ENCODE measurements at regions not wholly inside any gene's neighbourhood (a gene's known extent, or its start where the extent isn't known, plus 50 kb on each side); places are given as distances from the start of the nearest gene placed in this dataset.
"Not testable (repeated sequence)": the region's sequence is repeated elsewhere in the genome, so short reads cannot be mapped to it uniquely, and the experiment has no call there.

DNA sequence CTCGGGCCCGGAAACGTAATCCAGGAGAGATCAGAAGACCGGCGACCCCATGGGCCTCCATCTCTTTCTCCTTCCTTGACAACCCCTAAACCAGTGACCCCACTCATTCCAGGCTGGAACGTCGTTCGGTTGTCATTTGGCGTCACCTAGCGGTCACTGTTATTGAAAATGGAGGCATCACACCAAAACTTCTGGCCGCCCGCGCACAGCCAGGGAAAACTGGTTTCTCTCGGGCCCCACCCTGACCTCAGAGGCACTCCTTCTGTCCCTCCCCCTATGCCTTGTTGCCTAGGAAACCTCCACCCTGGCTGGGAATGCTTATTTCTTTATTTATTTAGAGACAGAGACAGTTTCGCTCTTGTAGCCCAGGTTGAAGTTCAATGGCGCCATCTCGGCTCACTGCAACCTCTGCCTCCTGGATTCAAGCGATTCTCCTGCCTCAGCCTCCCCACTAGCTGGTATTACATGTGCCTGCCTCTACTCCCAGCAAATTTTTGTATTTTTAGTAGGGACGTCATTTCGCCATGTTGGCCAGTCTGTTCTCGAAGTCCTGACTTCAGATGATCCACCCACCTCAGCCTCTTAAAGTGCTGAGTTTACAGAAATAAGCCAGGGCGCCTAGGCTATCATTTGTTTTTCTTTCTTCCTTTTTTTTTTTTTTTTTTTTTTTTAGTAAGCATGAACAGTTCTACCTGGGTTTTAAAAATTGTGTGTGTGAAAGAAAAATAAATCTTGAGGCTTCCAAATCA, 2144.1 kb upstream of the TPTE start:
- H3K4me1 ChIP-seq; intact Hi-C loops (cut with DNase I; ENCODE audit: low total_unique reads); H3K27ac ChIP-seq; DNase-seq; H3K36me3 ChIP-seq; H3K27me3 ChIP-seq; H3K9me3 ChIP-seq; in situ Hi-C loops (cut with MboI; ENCODE audit: low pct_ligation_motif_present in 1 of 4, low pct_unique_long_range_greater_than_20kb in 1 of 4, low sequenced_read_pairs in 3 of 4); H3K4me3 ChIP-seq: not testable (repeated sequence)
- WGBS, 2 donors (ENCODE audit: low coverage in 1 of 2), result no CpG with 5 or more reads among the region's 22 CpGs

DNA sequence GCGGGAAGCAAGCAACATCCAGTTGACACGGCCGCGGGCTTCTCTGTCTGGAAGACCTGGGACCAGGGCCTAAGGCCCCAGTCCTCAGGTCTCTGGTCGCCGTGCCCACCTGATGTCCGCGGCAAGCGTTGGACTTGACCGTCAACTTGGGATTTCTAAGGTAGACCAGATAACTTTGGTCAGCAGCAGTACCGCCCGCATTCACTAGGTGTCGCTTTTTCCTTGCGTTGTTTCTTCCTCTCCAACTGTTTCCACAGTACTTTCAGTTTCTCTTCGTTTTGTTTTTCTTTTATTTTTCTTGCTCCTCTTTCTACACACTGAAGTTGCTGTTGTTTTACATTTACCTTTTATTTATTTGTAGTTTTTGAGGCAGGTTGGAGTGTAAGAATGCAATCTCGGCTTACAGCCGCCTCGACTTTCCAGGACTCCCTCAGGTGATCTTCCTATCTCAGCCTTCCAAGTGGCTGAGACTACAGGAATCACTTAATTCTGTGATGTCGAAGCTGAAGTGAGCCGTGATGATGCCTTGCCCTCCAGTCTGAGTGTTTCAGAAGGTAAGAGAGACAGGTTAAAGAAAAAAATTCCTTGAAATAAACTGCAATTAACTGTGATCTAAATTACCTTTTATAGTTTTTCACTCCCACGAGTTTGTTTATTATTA, 2140.8 kb upstream of the TPTE start:
- H3K9me3 ChIP-seq; intact Hi-C loops (cut with DNase I; ENCODE audit: low total_unique reads); H3K4me1 ChIP-seq; in situ Hi-C loops (cut with MboI; ENCODE audit: low pct_ligation_motif_present in 1 of 4, low pct_unique_long_range_greater_than_20kb in 1 of 4, low sequenced_read_pairs in 3 of 4); H3K27ac ChIP-seq; DNase-seq; H3K36me3 ChIP-seq; H3K4me3 ChIP-seq; H3K27me3 ChIP-seq: not testable (repeated sequence)
- no CpG with 5 or more reads among the region's 21 CpGs for WGBS, 2 donors (ENCODE audit: low coverage in 1 of 2)

DNA sequence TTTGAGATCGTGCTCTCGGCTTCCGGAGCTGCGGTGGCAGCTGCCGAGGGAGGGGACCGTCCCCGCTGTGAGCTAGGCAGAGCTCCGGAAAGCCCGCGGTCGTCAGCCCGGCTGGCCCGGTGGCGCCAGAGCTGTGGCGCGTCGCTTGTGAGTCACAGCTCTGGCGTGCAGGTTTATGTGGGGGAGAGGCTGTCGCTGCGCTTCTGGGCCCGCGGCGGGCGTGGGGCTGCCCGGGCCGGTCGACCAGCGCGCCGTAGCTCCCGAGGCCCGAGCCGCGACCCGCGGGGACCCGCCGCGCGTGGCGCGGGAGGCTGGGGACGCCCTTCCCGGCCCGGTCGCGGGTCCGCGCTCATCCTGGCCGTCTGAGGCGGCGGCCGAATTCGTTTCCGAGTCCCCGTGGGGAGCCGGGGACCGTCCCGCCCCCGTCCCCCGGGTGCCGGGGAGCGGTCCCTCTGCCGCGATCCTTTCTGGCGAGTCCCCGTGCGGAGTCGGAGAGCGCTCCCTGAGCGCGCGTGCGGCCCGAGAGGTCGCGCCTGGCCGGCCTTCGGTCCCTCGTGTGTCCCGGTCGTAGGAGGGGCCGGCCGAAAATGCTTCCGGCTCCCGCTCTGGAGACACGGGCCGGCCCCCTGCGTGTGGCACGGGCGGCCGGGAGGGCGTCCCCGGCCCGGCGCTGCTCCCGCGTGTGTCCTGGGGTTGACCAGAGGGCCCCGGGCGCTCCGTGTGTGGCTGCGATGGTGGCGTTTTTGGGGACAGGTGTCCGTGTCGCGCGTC, 2133.0 kb upstream of the TPTE start:
- intact Hi-C loops (cut with DNase I; ENCODE audit: low total_unique reads); in situ Hi-C loops (cut with MboI; ENCODE audit: low pct_ligation_motif_present in 1 of 4, low pct_unique_long_range_greater_than_20kb in 1 of 4, low sequenced_read_pairs in 3 of 4): not testable (repeated sequence)
- no CpG with 5 or more reads among the region's 107 CpGs for WGBS, 2 donors (ENCODE audit: low coverage in 1 of 2)

DNA sequence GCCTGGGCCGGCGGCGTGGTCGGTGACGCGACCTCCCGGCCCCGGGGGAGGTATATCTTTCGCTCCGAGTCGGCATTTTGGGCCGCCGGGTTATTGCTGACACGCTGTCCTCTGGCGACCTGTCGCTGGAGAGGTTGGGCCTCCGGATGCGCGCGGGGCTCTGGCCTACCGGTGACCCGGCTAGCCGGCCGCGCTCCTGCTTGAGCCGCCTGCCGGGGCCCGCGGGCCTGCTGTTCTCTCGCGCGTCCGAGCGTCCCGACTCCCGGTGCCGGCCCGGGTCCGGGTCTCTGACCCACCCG, 2132.5 kb upstream of the TPTE start:
- H3K9me3 ChIP-seq; intact Hi-C loops (cut with DNase I; ENCODE audit: low total_unique reads); H3K36me3 ChIP-seq; H3K4me1 ChIP-seq; H3K27ac ChIP-seq; H3K27me3 ChIP-seq; in situ Hi-C loops (cut with MboI; ENCODE audit: low pct_ligation_motif_present in 1 of 4, low pct_unique_long_range_greater_than_20kb in 1 of 4, low sequenced_read_pairs in 3 of 4); DNase-seq; H3K4me3 ChIP-seq: not testable (repeated sequence)
- no CpG with 5 or more reads among the region's 40 CpGs for WGBS, 2 donors (ENCODE audit: low coverage in 1 of 2)

More for the DNA sequence above, 2133.0 kb upstream of the TPTE start:
- not testable (repeated sequence) for H3K4me3 ChIP-seq, H3K27ac ChIP-seq, H3K4me1 ChIP-seq, H3K9me3 ChIP-seq, H3K36me3 ChIP-seq, H3K27me3 ChIP-seq, DNase-seq

DNA sequence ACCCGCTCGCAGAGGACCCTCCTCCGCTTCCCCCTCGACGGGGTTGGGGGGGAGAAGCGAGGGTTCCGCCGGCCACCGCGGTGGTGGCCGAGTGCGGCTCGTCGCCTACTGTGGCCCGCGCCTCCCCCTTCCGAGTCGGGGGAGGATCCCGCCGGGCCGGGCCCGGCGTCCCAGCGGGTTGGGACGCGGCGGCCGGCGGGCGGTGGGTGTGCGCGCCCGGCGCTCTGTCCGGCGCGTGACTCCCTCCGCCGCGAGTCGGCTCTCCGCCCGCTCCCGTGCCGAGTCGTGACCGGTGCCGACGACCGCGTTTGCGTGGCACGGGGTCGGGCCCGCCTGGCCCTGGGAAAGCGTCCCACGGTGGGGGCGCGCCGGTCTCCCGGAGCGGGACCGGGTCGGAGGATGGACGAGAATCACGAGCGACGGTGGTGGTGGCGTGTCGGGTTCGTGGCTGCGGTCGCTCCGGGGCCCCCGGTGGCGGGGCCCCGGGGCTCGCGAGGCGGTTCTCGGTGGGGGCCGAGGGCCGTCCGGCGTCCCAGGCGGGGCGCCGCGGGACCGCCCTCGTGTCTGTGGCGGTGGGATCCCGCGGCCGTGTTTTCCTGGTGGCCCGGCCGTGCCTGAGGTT, 2130.7 kb upstream of the TPTE start:
- in situ Hi-C loops (cut with MboI; ENCODE audit: low pct_ligation_motif_present in 1 of 4, low pct_unique_long_range_greater_than_20kb in 1 of 4, low sequenced_read_pairs in 3 of 4); H3K9me3 ChIP-seq; H3K27ac ChIP-seq; intact Hi-C loops (cut with DNase I; ENCODE audit: low total_unique reads); H3K36me3 ChIP-seq; H3K4me1 ChIP-seq; DNase-seq; H3K4me3 ChIP-seq; H3K27me3 ChIP-seq: not testable (repeated sequence)
- no CpG with 5 or more reads among the region's 97 CpGs for WGBS, 2 donors (ENCODE audit: low coverage in 1 of 2)

DNA sequence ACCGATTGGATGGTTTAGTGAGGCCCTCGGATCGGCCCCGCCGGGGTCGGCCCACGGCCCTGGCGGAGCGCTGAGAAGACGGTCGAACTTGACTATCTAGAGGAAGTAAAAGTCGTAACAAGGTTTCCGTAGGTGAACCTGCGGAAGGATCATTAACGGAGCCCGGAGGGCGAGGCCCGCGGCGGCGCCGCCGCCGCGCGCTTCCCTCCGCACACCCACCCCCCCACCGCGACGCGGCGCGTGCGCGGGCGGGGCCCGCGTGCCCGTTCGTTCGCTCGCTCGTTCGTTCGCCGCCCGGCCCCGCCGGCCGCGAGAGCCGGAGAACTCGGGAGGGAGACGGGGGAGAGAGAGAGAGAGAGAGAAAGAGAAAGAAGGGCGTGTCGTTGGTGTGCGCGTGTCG, 2127.0 kb upstream of the TPTE start:
- H3K9me3 ChIP-seq; DNase-seq; in situ Hi-C loops (cut with MboI; ENCODE audit: low pct_ligation_motif_present in 1 of 4, low pct_unique_long_range_greater_than_20kb in 1 of 4, low sequenced_read_pairs in 3 of 4); H3K27me3 ChIP-seq; H3K4me3 ChIP-seq; H3K27ac ChIP-seq; H3K36me3 ChIP-seq; H3K4me1 ChIP-seq; intact Hi-C loops (cut with DNase I; ENCODE audit: low total_unique reads): not testable (repeated sequence)
- no CpG with 5 or more reads among the region's 59 CpGs for WGBS, 2 donors (ENCODE audit: low coverage in 1 of 2)

DNA sequence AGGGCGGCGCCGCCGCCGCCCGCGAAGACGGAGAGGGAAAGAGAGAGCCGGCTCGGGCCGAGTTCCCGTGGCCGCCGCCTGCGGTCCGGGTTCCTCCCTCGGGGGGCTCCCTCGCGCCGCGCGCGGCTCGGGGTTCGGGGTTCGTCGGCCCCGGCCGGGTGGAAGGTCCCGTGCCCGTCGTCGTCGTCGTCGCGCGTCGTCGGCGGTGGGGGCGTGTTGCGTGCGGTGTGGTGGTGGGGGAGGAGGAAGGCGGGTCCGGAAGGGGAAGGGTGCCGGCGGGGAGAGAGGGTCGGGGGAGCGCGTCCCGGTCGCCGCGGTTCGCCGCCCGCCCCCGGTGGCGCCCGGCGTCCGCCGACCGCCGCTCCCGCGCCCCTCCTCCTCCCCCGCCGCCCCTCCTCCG, 2125.4 kb upstream of the TPTE start:
- H3K27me3 ChIP-seq; H3K4me3 ChIP-seq; H3K4me1 ChIP-seq; H3K27ac ChIP-seq; H3K36me3 ChIP-seq; DNase-seq; H3K9me3 ChIP-seq; in situ Hi-C loops (cut with MboI; ENCODE audit: low pct_ligation_motif_present in 1 of 4, low pct_unique_long_range_greater_than_20kb in 1 of 4, low sequenced_read_pairs in 3 of 4); intact Hi-C loops (cut with DNase I; ENCODE audit: low total_unique reads): not testable (repeated sequence)
- WGBS, 2 donors (ENCODE audit: low coverage in 1 of 2), result no CpG with 5 or more reads among the region's 71 CpGs

DNA sequence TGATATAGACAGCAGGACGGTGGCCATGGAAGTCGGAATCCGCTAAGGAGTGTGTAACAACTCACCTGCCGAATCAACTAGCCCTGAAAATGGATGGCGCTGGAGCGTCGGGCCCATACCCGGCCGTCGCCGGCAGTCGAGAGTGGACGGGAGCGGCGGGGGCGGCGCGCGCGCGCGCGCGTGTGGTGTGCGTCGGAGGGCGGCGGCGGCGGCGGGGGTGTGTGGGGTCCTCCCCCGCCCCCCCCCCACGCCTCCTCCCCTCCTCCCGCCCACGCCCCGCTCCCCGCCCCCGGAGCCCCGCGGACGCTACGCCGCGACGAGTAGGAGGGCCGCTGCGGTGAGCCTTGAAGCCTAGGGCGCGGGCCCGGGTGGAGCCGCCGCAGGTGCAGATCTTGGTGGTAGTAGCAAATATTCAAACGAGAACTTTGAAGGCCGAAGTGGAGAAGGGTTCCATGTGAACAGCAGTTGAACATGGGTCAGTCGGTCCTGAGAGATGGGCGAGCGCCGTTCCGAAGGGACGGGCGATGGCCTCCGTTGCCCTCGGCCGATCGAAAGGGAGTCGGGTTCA, 2122.4 kb upstream of the TPTE start:
- in situ Hi-C loops (cut with MboI; ENCODE audit: low pct_ligation_motif_present in 1 of 4, low pct_unique_long_range_greater_than_20kb in 1 of 4, low sequenced_read_pairs in 3 of 4); DNase-seq; H3K27ac ChIP-seq; H3K27me3 ChIP-seq; H3K4me1 ChIP-seq; H3K4me3 ChIP-seq; H3K36me3 ChIP-seq; intact Hi-C loops (cut with DNase I; ENCODE audit: low total_unique reads); H3K9me3 ChIP-seq: not testable (repeated sequence)
- no CpG with 5 or more reads among the region's 66 CpGs for WGBS, 2 donors (ENCODE audit: low coverage in 1 of 2)

DNA sequence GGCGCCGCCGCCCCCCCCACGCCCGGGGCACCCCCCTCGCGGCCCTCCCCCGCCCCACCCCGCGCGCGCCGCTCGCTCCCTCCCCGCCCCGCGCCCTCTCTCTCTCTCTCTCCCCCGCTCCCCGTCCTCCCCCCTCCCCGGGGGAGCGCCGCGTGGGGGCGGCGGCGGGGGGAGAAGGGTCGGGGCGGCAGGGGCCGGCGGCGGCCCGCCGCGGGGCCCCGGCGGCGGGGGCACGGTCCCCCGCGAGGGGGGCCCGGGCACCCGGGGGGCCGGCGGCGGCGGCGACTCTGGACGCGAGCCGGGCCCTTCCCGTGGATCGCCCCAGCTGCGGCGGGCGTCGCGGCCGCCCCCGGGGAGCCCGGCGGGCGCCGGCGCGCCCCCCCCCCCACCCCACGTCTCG, 2121.5 kb upstream of the TPTE start:
- H3K27ac ChIP-seq; H3K4me3 ChIP-seq; H3K36me3 ChIP-seq; intact Hi-C loops (cut with DNase I; ENCODE audit: low total_unique reads); DNase-seq; in situ Hi-C loops (cut with MboI; ENCODE audit: low pct_ligation_motif_present in 1 of 4, low pct_unique_long_range_greater_than_20kb in 1 of 4, low sequenced_read_pairs in 3 of 4); H3K27me3 ChIP-seq; H3K4me1 ChIP-seq; H3K9me3 ChIP-seq: not testable (repeated sequence)
- no CpG with 5 or more reads among the region's 67 CpGs for WGBS, 2 donors (ENCODE audit: low coverage in 1 of 2)

DNA sequence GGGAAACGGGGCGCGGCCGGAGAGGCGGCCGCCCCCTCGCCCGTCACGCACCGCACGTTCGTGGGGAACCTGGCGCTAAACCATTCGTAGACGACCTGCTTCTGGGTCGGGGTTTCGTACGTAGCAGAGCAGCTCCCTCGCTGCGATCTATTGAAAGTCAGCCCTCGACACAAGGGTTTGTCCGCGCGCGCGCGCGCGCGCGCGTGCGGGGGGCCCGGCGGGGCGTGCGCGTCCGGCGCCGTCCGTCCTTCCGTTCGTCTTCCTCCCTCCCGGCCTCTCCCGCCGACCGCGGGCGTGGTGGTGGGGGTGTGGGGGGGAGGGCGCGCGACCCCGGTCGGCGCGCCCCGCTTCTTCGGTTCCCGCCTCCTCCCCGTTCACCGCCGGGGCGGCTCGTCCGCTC, 2119.6 kb upstream of the TPTE start:
- H3K27me3 ChIP-seq; in situ Hi-C loops (cut with MboI; ENCODE audit: low pct_ligation_motif_present in 1 of 4, low pct_unique_long_range_greater_than_20kb in 1 of 4, low sequenced_read_pairs in 3 of 4); H3K4me3 ChIP-seq; H3K27ac ChIP-seq; H3K36me3 ChIP-seq; H3K4me1 ChIP-seq; intact Hi-C loops (cut with DNase I; ENCODE audit: low total_unique reads); DNase-seq; H3K9me3 ChIP-seq: not testable (repeated sequence)
- no CpG with 5 or more reads among the region's 66 CpGs for WGBS, 2 donors (ENCODE audit: low coverage in 1 of 2)

All from transverse colon (tissue), 4 donors.